ES-I3 (cell line): ENCODE measurements at regions not wholly inside any gene's neighbourhood (a gene's known extent, or its start where the extent isn't known, plus 50 kb on each side); places are given as distances from the start of the nearest gene placed in this dataset.

ENCODE experiments used
- H3K36me3 ChIP-seq: 2 replicates; pipeline ENCODE4 v1.6.1; 2013; ENCODE audit warnings: mild to moderate bottlenecking, low read length, control low read depth, moderate library complexity; ENCODE audit not compliant: insufficient read depth
- H3K4me1 ChIP-seq: 2 replicates; pipeline ENCODE4 v1.6.1; 2013; ENCODE audit warnings: mild to moderate bottlenecking, control low read depth, low read length; ENCODE audit not compliant: insufficient read depth
- H3K9ac ChIP-seq: 2 replicates; pipeline ENCODE4 v1.6.1; 2013; ENCODE audit warnings: low read depth, mild to moderate bottlenecking, low read length, moderate library complexity
- H3K9me3 ChIP-seq: 2 replicates; pipeline ENCODE4 v1.6.1; 2013; ENCODE audit warnings: mild to moderate bottlenecking, low read length, moderate library complexity; ENCODE audit not compliant: control insufficient read depth, insufficient read depth

DNA sequence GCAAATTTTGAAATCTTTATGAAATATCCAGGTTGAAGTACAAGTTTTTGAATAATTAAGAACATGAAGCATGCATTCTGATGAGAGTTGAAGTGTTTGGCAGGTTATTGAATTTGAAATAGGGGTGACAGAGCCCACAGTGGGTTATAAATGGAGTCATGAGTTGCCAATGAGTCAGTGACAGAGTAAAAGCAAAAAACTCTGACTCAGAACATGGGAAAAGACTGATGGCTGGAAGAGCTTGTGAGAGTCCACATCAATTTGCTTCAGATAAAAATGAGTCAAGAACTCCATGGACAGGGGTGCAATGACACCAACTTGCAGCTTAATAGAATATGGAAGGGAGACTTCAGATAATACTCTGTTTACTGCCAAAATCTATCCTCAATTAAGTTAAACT is 105.3 kb downstream of the SLC6A15 start:
- H3K4me1 ChIP-seq = 0 out of 2 replicates have a peak, but pooled peaks cover 4% of the 10 kb centered on the region
- no peaks in the 10 kb centered on the region for H3K36me3 ChIP-seq
- H3K9ac ChIP-seq = no peak overlapping the region
- no peaks in the 10 kb centered on the region for H3K9me3 ChIP-seq

DNA sequence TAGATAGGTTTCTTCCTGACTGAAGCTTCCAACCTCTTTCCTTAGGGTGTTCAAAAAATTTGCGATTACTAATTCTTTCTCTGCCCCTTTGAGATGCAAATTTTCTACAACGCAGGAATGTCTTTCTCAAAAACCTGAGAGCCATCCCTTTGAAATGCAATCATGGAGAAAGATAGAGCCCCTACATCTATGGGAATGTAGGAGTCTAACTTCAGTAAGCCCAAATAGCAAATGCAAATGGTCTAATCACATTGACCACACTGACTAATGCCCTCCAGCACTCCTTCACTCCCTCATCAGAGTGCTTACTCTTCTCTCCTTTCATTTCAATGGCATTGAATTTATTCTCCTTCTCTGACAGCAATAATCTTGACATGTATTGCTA is 107.1 kb downstream of the SLC6A15 start:
- no peaks in the 10 kb centered on the region for H3K36me3 ChIP-seq
- H3K9me3 ChIP-seq = no peaks in the 10 kb centered on the region
- H3K4me1 ChIP-seq = 0 out of 2 replicates have a peak, but pooled peaks cover 4% of the 10 kb centered on the region
- no peak overlapping the region for H3K9ac ChIP-seq

DNA sequence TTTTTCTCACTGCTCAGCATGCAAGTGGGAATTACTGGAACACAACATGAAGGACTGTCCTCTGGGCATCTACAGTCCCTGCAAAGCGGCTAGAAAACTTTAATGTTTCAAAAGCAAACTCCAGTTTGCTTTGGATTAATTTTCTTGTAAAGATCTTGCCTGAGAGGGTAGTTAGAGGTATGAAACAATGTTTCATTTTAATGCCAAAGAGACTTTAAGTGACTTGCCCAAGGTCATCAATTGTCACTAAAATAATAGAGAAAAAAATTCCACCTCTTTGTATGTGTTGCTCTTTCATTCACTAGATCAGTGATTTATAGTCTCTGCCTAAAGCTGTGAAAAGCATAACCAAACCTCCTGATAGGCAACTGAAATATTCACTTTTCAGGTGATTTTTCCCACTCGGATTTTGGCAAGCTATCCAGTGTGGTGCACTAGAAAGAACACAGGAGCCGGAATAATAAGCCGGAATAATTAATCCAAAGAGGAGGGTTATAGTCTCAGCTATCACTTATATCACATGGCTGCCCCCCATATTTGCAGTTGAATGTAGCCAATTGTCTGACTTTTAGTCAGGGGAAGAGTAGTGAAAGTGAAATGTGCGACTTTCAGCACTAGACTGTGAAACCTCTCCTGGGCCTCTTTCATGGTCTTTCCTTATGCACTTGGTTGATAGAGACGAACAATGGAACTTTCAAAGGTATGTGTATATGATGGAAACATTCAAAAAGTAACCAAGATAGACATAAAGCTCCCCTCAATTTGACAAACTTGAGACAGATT is 107.7 kb downstream of the SLC6A15 start:
- H3K9me3 ChIP-seq = no peaks in the 10 kb centered on the region
- 0 out of 2 replicates have a peak, but pooled peaks cover 4% of the 10 kb centered on the region for H3K4me1 ChIP-seq
- no peaks in the 10 kb centered on the region for H3K36me3 ChIP-seq
- H3K9ac ChIP-seq = no peak overlapping the region

DNA sequence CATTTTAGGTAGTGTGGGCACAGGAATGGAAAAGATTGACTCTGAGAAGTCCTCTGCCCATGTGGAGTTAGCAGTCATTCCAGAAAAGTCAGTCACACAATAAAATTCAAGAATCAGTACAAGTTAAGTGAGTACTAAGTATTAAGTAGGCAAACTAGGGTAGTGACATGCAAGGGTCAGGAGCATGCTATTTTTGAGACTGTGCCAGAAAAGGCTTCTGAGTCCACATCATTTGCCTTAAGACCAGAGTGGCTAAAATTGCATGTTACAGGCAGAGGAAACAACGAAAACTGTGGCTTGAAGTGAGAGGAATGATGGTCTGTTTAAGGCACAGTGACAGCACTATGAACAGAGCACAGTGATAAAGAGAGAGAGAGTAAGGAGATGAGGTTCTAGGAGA is 108.9 kb downstream of the SLC6A15 start:
- no peaks in the 10 kb centered on the region for H3K9me3 ChIP-seq
- H3K9ac ChIP-seq = no peak overlapping the region
- H3K36me3 ChIP-seq = no peaks in the 10 kb centered on the region
- 0 out of 2 replicates have a peak, but pooled peaks cover 4% of the 10 kb centered on the region for H3K4me1 ChIP-seq

DNA sequence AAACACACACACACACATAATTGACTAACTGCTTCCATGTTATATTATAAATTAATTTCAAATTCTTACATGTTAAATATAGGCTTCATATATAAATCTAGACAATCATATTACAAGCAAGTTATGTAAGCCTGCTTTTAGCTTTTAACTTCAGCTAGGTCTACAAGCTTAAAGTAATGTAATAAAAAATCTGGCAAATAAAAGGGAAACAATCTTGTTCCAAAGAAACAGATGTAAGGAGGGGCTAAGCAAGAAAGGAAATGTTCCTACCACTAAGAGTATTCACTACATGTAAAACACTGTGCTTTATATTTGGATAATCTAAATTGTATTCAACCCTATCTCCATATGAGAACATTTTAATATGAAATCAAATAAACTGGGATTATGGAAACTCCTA is 110.4 kb downstream of the SLC6A15 start:
- Histone ChIP-seq H3K4me1 (0 out of 2 replicates have a peak, but pooled peaks cover 4% of the 10 kb centered on the region), H3K36me3 (no peaks in the 10 kb centered on the region), H3K9ac (no peak overlapping the region), H3K9me3 (no peaks in the 10 kb centered on the region)

DNA sequence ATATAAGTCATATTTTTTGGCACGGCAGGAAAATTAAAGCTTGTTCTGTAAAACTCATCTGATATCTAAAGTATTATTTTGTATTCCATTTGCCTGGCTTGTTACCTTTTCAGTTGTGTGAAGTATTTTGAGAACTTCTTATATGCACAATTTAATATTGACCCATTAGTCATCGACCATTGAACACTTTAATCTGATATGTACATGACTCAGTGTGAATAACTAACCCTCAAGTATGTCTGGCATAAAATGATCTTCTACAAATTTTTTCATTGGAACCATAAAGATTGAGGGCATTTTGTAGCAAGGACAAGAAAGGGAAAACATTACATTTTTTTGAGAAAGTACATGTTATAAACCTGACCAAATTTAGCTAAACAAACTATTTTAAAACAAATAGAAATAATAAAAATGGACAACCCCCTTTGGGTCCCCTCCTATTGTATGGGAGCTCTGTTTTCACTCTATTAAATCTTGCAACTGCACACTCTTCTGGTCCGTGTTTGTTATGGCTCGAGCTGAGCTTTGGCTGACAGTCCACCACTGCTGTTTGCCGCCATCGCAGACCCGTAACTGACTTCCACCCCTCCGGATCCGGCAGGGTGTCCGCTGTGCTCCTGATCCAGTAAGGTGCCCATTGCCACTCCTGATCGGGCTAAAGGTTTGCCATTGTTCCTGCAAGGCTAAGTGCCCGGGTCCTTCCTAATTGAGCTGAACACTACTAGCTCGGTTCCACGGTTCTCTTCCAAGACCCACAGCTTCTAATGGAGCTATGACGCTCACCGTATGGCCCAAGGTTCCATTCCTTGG is 118.8 kb downstream of the SLC6A15 start:
- H3K9ac ChIP-seq = no peak overlapping the region
- no peaks in the 10 kb centered on the region for H3K36me3 ChIP-seq
- no peaks in the 10 kb centered on the region for H3K9me3 ChIP-seq
- H3K4me1 ChIP-seq = no peaks in the 10 kb centered on the region

DNA sequence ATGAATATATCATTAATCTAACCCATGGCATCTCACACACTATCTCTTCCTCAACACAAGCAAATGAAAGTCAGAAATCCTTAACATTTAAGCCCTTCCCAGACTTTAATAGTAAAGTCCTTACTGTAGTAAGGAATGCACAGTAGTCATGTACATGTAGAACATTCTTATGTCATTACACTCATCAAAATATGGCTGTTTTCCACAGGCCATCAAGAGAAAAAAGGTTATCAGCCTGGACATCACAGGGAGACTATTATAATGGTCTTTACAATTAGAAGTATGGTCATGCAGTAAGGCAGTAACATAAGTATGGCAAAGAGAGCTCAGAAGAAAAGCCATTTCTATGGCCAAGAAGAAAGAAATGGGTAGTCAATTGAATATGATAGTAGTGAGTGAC is 121.2 kb downstream of the SLC6A15 start:
- H3K9ac ChIP-seq = no peak overlapping the region

DNA sequence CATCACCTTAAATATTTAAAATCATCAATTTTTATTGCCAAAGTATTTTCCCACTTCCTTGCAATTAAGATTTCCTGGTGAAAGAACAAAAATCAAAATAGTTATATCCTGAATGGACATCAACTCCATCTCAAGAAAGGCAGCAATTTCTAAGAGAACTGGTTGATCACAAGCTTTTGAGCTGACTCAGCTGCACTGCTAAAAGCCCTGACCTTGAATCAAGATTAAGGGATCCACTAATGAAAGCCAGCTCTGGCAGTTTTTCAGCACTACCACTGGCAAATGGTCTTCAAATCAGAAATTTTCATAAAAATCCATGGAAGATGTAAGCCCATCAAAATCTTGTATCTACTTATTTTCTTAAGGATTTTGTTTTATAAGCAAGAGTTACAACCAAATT is 123.4 kb downstream of the SLC6A15 start:
- Histone ChIP-seq H3K9me3 (no peaks in the 10 kb centered on the region), H3K9ac (no peak overlapping the region), H3K36me3 (no peaks in the 10 kb centered on the region), H3K4me1 (no peaks in the 10 kb centered on the region)

More for the DNA sequence above, 121.2 kb downstream of the SLC6A15 start:
- Histone ChIP-seq H3K9me3 (no peaks in the 10 kb centered on the region), H3K36me3 (no peaks in the 10 kb centered on the region), H3K4me1 (no peaks in the 10 kb centered on the region)

DNA sequence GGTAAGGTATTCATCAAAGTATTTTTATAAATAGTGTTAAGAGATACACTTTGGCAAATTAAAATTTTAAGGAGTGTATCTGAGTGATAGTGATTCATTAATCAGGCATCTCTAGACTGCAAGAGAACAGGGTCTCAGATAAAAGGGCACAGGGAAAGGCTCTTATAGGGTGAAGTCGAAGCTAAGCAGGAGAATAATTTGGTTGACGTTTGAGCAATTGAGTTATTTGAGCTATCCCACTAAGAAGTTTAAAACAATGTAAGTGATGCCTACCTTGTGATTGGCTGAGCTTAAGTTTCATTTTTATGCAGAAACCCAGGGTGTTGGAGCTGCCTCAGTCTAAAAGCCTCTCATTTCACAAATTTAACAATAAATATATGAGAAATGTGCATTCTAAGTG is 125.3 kb downstream of the SLC6A15 start:
- H3K9me3 ChIP-seq = no peaks in the 10 kb centered on the region
- H3K9ac ChIP-seq = no peak overlapping the region
- no peaks in the 10 kb centered on the region for H3K4me1 ChIP-seq
- H3K36me3 ChIP-seq = no peaks in the 10 kb centered on the region

DNA sequence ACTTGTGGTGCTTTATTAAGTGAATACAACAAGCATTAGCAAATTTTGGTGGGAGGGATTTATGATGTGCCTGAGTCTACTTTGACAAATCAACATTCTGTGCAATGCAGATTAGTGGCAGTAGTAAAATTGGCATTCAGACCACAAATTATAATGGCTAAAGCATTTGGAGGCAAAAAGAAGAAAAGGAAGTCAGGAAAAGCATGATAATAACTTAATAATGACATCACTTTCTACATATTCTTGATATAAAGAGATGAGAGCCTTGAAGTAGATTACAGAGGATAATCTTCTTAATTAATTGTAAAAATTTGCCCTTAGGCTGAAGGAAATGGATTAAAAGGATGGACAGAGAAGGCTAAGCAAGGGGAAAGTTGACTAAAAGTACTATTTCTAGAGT is 126.0 kb downstream of the SLC6A15 start:
- Histone ChIP-seq H3K36me3 (no peaks in the 10 kb centered on the region), H3K9ac (no peak overlapping the region), H3K4me1 (no peaks in the 10 kb centered on the region), H3K9me3 (no peaks in the 10 kb centered on the region)

DNA sequence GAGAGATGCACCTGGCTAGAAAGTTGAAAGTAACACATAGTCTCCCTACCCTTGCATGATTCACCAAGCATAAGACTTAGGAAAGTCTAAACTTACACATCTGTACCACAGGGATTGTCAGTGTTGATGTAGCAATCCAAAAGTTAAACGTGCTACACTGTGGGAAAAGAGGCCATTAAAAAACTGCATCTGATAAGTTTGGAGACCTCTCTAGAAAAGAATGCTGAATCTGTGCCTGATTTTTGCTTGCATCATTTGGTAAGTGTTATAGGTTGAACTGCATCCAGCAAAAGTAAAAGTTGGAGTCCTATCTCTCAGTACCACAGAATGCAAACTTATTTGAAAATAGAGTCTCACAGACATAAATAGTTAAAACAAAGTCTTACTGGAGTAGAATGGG is 126.6 kb downstream of the SLC6A15 start:
- H3K9me3 ChIP-seq = no peaks in the 10 kb centered on the region
- H3K4me1 ChIP-seq = no peaks in the 10 kb centered on the region
- no peaks in the 10 kb centered on the region for H3K36me3 ChIP-seq
- no peak overlapping the region for H3K9ac ChIP-seq

DNA sequence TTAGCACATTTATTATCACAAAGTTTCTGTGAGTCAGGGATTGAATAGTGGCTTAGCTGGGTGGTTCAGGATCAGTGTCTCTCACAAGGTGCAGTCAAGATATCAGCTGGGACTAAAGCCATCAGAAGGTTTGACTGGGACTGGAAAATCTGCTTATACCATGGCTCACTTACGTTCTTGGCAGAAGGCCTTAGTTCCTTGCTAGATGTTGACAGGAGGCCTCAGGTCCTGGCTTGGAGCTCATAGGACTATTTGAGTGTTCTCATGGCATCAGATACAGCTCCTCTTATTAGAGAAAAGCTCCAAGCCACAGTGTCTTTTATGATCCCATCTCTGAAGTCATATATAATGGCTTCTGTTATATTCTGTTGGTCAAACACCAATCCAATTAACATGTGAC is 127.3 kb downstream of the SLC6A15 start:
- Histone ChIP-seq H3K9me3 (no peaks in the 10 kb centered on the region), H3K4me1 (no peaks in the 10 kb centered on the region), H3K9ac (no peak overlapping the region), H3K36me3 (no peaks in the 10 kb centered on the region)

DNA sequence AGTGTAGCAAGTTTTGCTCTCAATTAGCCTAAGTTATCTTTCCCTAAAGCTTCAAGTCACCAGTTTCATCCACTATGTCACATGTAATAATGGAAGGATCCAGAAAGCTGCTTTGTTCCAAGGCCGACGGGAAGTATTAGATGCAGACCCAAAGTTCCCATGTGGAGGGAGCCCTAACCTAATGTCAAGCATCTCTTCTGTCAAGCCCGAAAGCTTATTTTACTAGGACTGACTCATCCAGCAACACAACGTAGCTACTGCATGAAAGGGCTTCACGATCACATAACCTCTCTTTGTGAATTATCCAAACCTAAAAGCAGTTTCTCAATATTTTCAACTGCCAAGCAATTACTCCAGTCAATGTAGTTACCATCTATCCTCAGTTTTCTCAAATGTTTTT is 133.4 kb downstream of the SLC6A15 start:
- Histone ChIP-seq H3K36me3 (no peaks in the 10 kb centered on the region), H3K4me1 (no peaks in the 10 kb centered on the region), H3K9ac (no peak overlapping the region), H3K9me3 (no peaks in the 10 kb centered on the region)

DNA sequence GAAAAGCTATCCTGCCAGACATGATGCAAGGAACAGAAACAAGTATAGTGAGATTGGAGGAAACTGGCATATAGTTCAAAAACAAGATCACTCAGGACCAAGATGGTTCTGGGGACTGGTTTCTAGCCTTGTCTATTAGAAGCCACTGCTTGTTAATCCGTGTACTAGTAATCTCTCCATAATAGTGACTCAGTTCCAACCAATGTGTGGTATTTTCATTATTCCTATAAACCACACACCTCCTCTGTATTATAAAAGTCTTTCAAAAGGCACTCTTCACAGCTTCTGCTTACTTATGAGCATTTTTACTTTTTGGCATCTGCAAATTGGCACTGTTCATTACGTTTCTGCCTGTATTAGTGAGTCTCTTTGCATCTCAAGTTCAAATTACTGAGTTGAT is 140.3 kb downstream of the SLC6A15 start:
- Histone ChIP-seq H3K9me3 (no peaks in the 10 kb centered on the region), H3K9ac (no peak overlapping the region), H3K4me1 (no peaks in the 10 kb centered on the region), H3K36me3 (no peaks in the 10 kb centered on the region)

DNA sequence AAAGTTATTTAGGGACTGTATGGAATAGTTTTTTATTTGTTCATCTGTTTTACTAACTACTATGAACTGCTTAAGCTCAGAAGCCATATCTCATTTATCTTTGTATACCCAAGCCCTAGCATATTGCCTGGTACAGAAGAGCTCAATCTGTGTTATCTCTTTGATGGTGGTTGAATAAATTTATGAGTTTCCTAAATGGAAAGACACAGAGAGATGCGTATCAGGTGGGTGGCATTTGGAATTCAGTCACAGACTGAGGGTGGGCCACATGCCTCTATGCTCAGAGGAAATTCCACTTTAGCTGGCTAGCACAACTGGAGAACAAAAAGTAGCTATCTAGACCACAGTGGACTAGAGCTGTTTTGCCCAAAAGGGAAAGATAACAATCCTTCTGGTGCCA is 145.5 kb downstream of the SLC6A15 start:
- H3K36me3 ChIP-seq = no peaks in the 10 kb centered on the region
- no peaks in the 10 kb centered on the region for H3K9me3 ChIP-seq
- peaks cover 6% of the 10 kb centered on the region; the same call in 1 of the 2 replicates for H3K4me1 ChIP-seq
- H3K9ac ChIP-seq = no peak overlapping the region
